ENCODE measurements at regions not wholly inside any gene's neighbourhood (a gene's known extent, or its start where the extent isn't known, plus 50 kb on each side); places are given as distances from the start of the nearest gene placed in this dataset.

GRCh38 chr2:172342611-172343010 lies 84.8 kb upstream of the ITGA6 start:
- TF ChIP-seq CTCF (IDR thresholded peaks at IDR 0.05; ENCODE audit: borderline replicate concordance, extremely low read depth, low read length, poor library complexity, severe bottlenecking) (no peak), EZH2 (IDR thresholded peaks at IDR 0.05; ENCODE audit: borderline replicate concordance, low read depth, low read length, severe bottlenecking) (no peak)
